GM19035 (cell line): ENCODE measurements at regions not wholly inside any gene's neighbourhood (a gene's known extent, or its start where the extent isn't known, plus 50 kb on each side); places are given as distances from the start of the nearest gene placed in this dataset.
"Not testable (repeated sequence)": the region's sequence is repeated elsewhere in the genome, so short reads cannot be mapped to it uniquely, and the experiment has no call there.

Experiments
- ATAC-seq: cut with Tn5 transposase; IDR thresholded peaks from one replicate; pipeline ENCODE4 v1.9.1; 2021; ENCODE audit not compliant: unreplicated experiment

DNA sequence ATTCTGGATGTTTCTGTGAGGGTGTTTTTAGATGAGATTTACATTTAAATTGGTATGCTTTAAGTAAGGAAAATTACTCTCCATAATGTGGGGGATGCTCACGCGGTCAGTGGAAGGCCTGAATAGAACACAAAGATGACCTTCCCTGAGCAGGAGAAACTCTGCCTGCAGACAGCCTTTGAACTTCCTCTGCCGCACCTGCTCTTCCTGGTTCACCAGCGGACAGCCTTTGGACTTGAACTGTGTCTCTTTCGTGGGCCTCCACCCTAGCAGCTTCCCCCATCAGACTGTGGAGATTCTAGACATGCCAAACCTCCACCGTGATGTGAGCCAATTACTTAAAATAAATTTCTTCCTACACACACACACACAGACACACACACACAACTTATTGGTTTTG, 210.7 kb downstream of the EFCAB11 start:
- no peak for ATAC-seq

- ATAC-seq, result no peak
Observed at GRCh38 chr14:89740241-89740640, 214.3 kb downstream of the EFCAB11 start.

GRCh38 chr14:89736881-89737280, 217.6 kb downstream of the EFCAB11 start:
- ATAC-seq, result no peak

DNA sequence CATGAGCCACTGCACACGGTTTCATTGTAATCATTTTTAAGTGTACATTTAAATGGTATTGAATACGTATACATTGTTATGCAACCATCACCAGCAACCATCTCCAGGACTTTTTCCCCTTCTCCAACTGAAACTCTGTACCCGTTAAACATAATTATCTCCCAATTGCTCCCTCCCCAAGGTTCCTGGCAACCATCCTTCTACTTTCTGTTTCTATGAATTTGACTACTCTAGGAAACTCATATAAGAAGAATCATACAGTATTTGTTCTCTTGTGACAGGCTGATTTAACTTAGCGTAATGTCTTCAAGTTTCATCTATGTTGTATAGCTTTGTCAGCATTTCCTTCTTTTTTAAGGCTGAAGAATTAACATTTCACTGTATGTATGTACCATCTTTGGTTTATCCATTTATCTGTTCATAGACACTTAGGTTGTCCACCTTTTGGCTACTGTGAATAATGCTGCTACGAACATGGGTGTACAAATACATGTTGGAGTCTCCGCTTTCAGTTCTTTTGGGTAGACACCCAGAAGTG, 223.1 kb downstream of the EFCAB11 start:
- ATAC-seq, result no peak

- no peak for ATAC-seq
Observed at GRCh38 chr14:89730687-89731086, 223.8 kb downstream of the EFCAB11 start.

GRCh38 chr14:89728964-89729363, 225.6 kb downstream of the EFCAB11 start:
- ATAC-seq, result no peak

- ATAC-seq, result not testable (repeated sequence)
Observed at GRCh38 chr14:89726226-89726625, 228.3 kb downstream of the EFCAB11 start.

GRCh38 chr14:89724628-89724960, 229.9 kb downstream of the EFCAB11 start:
- ATAC-seq, result no peak

GRCh38 chr14:89723930-89724627, 230.5 kb downstream of the EFCAB11 start:
- no peak for ATAC-seq

DNA sequence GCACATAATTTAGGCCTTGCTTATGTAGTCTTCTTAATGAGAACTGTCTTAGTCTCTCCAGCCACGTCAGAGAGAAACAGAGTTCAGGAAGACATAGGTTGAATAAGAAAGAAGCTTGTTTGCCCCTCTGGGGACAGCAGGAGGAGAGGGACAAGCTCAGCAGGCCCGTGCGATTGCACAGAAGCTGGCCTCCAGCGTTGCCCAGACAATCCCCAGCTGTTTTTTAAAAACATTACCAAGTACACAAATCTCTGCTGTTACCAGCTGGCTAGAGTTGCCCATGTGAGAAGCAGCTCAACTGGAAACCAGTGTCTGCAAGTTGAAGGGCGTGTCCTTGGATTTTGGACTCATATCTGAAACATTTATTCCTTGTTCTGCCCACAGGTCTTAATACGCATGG, 232.6 kb downstream of the EFCAB11 start:
- no peak for ATAC-seq

GRCh38 chr14:89720741-89721729, 233.5 kb downstream of the EFCAB11 start:
- ATAC-seq, result peak; percentile 81

- no peak for ATAC-seq
Observed at GRCh38 chr14:89720076-89720687, 234.3 kb downstream of the EFCAB11 start.

DNA sequence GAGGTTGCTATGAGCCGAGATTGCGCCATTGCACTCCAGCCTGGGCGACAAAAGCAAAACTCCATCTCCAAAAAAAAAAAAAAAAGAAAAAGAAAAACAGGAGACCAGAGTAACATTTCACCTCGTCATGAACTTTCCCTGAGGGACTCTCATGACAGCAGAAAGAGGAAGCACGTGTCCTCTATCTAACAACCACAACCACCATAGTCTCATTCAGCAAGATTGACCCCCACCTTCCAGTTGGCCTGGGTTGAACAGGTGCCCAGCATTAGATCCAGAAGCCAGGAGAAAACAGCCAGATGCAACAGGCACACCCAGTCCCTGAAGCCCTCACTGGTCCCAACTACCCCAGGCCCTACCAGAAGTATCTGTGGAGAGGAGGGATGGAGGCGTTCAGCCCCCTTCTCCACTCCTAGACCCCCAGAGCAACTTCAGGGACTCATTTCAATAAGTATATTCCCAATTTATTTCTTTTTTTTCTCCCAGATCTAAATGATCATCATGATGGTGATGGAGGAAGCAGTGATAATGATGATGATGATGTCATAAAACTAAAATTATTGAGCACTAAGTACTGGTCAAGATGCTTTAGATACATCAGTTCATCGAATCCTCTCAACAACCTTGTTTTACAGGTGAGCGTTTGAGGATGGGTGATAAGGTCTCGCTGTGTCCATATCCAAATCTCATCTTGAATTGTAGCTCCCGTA, 235.0 kb downstream of the EFCAB11 start:
- ATAC-seq, result no peak

DNA sequence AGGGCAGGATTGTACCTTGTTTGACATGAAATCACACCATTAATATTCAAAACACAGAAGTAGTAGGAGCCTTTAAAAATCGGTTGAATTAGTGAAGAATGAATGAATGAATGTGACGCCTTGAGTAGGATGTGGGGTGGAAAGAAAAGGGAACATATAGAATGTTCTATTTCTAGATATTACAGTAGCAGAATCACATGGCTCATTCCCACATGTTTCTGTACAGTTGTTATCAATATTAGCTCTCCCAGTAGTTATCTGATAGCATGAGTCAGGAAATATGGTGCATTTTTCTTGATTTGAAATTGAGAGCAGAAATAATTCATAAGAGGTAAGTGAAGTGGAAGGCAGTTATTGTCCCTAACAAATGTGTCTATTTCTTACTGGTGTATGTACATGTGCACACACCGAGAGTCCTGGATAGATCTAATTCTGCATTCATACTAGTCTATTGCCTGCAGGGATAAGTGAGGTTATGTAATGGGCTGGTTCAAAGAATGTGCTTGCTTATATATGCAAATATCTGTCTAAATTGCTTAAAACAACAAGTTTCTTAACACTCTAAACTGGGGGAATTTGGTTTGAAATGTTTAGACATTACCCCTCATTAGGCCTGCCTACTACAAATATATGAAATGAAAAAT, 245.4 kb downstream of the EFCAB11 start:
- ATAC-seq, result no peak

DNA sequence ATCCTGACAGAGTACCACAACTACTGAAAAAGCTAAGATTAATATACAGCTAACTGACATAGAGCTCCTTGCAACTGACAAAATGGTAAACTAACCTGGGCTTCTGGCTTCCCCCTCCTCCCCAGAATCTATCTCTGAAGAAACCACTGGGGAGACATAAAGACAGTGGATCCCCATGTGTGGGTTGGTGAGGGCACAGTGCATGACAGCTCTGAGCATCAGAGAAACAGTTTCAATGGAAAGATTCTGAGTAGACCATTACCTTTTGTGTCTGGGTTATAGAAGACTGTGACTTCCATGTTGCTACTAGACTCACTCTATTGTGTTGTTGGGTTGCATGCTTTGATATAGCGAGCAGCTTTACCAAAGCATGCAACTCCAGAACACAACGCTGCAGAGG, 247.4 kb downstream of the EFCAB11 start:
- no peak for ATAC-seq

- ATAC-seq, result no peak
Observed at GRCh38 chr14:89702876-89703200, 251.7 kb downstream of the EFCAB11 start.

DNA sequence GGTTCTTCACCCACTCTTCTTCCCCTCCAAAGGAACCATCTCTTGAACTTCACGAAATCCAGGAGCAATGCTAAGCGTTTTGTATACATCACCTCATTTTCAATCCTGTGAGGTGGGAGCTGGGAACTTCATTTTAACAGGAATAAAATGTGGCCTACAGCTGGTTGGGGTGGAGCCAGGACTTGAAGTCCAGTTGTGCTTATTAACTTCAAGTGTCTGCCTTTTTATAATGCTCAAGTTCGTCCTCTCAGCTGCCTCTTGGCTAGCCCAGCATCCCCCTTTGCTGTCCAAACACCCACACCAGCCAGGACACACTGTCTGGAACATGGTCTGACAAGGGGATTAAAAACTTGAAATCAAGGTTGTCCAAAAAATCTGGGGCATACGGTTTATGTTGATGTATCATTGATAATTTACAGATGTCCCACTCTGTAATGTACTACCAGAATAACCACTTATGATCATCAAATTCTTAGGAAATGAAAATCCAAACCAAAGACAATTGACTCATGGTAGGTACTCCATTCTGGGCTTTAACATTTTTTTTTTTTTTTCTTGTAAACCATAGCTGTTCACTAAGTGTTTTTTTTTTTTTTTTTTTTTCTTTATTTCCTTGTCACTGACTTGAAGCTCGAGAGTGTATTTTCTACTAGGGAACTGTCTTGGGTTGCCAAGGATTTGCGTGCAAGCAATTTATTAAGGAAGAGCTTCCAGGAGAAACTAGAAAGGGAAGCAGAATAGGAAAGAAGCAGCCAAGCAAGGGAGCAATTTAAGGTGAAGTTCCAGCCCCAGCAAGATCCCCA, 252.3 kb downstream of the EFCAB11 start:
- ATAC-seq, result no peak

- peak; percentile 86 for ATAC-seq
Observed at GRCh38 chr14:89701211-89702043, 253.1 kb downstream of the EFCAB11 start.

- no peak for ATAC-seq
Observed at GRCh38 chr14:89700801-89701200, 253.7 kb downstream of the EFCAB11 start.
